ENCODE measurements at regions not wholly inside any gene's neighbourhood (a gene's known extent, or its start where the extent isn't known, plus 50 kb on each side); places are given as distances from the start of the nearest gene placed in this dataset.

DNA sequence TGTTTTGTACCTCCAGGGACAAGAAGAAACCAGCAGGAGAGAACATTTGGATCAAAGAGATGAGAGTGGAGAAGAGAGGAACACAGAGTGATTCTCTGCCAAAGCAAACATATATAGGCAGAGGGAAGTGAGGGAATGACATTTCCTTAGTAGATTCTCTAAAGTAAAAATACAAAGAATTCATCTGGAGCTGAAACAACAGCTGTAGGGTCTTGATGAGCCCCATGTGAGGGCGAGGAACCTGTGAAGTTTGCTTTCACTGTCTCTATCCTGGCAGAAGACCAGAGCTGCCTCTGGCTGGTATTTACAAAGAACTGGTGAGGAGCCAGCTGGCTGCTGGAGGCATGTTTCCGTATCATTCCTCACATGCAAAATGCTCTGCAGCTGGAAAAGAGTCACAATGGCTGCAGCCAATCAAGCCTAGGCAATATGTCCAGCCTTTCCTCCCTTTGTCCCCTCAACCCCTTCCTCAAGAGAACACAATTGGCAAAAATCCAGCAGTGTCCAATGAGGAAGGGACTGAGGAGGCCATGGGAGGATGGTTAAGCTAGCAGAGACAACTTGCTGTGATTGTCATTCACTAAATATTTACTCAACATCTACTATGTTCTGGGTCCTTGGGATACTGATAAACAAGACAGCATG is 122.5 kb downstream of the PHLDA1 start:
- DNase-seq, result peak in 10 of 51 donors; percentile 2 to 32 (median 10)

DNA sequence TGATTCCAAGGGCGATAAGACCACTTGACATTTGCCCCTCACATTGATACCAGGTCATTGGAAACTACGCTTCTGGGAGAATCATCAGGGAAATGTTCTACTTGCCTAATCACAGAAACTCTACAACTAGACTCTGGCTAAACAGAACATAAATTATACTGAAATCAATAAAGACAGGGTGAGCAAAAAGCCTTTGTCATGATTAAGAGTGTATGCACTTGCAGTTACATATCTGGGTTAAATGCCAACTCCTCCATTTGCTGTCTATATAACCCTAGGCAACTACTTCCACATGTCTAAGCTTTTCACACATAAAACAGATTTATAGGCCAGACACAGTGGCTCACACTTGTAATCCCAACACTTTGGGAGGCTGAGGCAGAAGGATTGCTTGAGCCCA is 125.7 kb downstream of the PHLDA1 start:
- DNase-seq, result no peak

DNA sequence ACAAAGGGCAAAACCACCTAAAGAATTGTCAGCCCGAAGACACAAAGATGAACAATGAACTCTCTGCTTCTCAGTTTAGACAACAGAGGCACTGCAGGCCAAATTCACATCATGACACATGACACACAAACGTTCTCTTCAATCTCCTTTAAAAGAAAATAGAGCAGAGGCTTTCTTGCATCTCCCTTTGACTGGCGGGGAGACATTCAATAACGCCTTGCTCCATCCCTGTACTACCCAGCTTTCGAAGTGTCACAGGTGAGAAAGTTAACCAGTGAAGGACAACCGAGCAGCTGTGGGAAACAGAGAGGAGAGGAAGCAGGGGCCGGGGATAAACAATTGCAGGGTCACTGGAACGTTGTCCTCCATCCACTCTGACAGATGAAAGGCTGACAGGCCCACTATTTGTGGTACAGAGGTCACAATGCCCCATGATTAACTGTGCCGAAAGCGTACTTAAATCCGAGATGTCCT is 130.8 kb downstream of the PHLDA1 start:
- no peak for DNase-seq

DNA sequence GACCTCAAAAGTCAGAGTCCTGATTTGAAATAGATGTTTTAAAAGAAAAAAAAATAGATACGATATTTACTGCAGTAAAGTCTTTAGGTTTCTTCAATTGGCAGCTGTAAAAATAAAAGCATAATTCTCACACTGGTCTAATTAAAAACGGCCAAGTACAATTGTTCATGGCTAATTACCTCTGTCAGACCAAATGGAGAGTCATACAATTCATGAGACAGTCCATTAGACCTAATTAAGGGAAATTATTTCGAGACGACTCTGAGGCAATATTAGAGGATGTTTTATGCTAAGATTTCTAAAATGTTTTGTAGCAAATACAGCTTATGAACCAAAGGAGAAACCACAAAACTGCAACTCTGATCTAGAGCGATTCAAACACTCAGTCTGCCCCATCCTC is 131.3 kb downstream of the PHLDA1 start:
- DNase-seq, result no peak

DNA sequence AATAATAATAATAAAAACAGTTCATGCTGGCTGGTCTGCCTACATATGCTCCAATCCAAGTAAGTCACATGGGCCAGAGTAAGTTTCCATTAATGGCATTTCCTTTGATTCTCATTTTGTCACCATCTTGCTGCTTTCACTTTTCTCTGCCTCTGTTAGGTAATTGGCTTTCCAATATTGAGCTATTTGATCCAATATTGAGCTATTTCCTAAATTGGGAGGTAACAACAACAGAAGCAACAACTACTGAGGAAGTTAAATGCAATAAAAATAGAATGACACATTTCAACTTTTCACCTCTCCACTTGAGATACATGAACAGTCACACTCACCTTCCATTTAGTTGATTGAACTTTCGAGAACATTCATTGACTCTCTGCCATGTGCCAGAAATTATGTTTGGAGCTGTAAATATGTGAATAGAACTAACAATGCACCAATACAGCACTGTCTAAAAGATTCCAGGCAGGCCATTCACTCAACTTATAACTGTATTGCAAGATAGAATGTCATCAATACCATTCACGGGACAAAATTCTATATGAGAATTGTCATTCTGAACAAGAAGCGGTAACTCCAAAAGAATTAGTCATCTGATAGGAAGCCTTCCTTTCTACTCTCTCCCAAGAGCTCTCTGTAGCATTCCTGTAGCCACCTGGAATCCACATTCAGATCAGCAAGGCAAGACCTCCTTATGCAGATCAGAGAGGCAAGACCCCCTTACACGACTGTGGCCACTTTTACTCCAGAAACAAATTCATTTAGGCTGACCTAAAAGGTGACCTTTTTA is 136.4 kb downstream of the PHLDA1 start:
- no peak for DNase-seq

DNA sequence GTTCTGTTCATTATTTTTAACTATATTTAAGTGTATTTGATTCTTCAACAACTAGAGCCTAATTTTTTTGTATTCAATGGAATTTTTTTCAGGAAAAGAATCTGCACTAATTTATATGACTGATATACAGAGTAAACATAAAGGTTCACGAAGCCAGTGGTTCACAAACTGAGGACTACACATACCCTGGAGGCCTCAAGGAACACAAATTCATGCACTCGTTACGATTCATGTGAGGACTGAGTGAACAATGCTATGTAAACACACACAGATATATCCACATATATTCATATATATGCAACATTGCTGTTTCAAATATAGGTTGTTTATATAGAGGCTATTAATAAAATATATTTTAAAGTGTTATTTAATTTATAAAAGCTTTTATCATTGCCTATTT is 137.8 kb downstream of the PHLDA1 start:
- no peak for DNase-seq

DNA sequence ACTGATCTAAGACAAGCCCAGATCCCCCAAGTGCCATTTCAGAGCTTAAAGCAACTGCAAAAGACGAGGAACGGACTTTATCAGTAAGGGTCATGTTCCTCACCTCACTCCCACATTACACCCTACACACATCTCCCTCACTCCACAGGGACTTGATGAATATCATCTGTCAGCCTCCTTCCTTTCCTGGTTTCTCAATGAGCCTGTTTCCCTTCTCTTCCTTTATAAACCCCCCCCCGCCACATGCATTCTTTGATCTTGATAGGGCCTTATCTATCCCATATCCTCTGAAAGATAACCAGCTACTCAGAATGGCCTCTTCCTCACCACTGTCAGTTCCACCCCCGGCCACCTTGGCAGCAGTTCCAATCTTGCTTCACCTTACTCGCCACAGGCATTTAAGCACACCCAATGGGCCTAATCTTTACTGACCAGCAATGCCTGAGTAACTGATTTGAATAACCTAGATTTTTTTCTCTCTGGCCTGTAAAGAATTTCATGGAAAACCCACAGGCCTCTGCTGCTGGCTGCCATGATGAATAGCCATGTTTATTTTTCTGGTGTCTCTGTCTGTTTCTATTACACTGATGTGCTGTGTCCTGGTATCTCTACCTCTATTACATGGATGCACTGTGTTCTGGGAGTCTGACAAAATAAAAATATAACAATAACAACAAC is 138.7 kb downstream of the PHLDA1 start:
- DNase-seq, result no peak

DNA sequence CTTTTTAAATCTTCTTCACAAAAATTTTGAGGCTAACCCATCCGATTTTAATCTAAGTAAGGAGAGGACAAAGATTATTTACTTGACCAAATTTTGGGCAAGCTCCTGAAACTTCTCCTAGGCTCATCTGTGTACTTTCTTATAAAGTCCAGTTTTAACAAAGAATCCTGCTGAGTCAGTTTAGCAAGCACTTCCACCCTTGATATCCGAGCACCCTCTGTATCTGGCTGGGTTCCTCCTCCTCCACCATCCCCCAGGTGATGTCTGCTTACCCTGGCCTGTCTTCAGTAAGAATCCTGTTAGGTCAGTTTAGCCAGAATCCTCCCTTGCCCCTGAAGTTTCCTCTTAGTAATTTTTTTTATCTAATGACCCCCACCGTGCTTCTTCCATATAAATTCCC is 140.5 kb downstream of the PHLDA1 start:
- DNase-seq, result no peak

DNA sequence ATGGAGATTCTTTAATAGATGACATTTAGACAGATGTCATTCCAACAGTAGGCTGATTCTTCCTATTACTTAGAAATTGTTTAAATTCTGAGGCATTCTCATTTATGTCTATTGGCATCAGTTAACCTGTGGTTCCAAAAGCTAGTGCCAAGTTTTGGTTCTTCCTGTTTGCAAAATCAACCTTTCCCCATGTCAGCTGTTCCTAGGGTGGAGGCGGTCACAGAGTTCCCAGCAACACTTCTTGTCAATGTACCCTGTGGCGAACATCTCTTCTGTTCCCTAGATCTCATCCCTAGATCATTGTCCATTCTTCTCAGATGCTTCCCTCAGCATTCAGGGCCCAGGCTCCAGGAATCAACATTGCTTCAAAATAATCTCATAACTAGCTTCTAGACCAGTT is 140.9 kb downstream of the PHLDA1 start:
- DNase-seq, result no peak

DNA sequence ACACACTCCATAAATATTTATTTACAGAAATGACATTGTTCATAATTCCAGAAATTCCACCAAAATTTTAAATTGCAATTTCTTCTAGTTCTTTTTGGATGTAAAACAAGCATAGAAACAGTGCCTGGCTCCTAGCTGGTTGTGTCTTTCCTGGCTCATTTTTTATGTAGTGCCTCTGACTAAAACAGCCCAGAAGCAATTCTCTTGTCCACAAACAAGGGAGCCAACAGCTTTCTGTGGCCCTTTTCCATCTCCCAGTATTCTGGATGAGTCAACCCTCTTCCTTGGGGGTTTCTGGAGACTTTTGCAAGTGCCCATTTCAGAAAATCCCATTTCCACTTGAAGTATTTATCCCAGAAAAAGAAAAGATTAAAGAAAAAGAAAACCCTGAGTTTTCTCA is 141.4 kb downstream of the PHLDA1 start:
- DNase-seq, result peak in 3 of 51 donors; percentile 7 to 56 (median 18)

DNA sequence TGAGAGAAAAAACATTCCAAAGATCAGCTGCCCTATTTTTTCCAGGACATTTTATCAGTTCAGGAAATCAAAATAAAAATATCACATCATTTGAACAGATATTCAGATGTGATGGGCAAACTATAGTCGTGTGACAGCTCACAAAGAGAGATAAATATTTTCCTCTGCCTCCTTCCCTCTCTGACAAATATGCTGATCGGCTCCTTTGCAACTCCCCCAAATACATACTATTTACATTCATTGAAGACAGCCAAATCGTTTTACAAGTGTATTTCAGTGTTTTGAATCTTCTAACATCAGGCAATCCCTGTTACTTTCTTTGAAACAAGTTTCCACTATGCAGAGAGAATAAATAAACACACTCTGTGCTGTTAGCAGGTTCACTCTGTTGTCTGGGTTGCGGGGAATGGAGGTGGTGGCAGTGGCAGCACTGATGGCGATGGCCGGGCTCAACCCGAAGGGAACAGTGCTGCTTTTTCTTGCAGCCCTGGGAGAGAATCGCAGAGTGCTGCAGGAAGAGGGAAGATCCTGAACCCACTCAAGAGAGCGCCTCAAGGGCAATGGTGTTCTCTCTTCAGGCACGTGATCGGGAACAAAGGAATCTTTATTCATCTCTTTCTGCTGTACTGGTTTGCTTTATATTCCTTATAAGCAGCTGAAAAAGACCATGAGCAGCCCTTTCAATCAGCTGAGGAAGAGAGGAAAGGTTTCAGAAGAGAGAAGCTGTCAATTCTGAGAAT is 142.5 kb downstream of the PHLDA1 start:
- DNase-seq, result peak in 38 of 51 donors; percentile 2 to 74 (median 30)

DNA sequence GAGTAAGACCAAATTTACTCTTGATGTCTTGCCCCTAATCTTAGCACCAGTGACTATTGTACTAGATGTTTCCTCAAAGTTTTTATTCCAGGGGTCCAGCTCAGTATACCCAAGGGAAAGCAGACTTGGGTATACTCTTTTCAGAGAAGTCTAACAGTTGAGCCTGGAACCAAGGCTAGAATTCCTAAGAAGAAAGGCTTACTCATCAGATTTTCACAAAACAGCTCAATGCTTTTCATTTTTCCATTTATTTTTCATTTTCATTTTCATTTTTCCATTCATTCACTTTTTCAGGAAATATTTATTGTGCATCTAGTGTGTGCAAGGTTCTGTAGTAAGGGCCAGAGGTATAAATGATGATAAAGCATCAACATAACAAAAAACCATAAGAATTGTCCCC is 143.2 kb downstream of the PHLDA1 start:
- DNase-seq, result no peak

DNA sequence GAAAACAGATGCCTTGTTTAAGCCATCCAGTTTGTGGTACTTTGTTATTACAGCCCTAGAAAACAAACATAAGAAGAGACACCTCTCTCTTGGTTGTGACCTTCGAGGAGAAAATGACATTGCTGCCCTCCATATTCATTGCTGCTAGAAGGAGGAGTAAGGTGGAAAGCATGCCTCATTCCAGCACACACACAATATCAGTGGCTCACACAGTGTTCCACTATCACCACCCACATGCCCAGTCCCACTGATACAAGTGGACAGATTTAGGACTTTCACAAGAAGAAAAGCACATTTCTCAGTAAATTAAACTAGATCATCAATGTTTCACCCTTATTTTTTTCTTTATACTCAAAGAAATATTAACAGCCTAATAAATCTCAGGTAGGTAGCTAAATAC is 143.6 kb downstream of the PHLDA1 start:
- DNase-seq, result no peak

DNA sequence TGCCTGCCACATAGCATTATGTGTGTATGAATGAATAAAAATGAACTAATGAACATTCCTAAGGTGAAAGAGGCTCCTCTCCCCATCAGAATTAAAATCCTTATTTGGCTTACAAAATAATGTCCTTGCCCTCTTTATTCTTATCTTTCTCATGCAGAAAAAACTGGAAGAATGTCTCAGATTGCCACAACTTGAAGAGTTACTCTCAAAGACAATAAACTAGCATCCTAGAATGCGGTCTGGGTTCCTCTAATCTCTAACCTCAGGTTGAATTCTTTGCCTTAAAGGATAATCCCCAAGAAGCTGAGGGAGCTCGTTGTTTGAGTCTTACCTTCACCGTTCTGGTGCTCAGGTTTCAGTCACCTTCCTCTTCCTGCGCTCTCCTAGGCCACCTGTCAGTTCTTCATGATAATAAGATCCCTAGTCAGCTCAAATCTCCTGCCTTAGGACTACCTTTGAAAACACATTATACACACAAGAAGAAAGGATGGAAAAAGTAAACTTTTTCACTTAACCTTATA is 147.1 kb downstream of the PHLDA1 start:
- DNase-seq, result no peak

DNA sequence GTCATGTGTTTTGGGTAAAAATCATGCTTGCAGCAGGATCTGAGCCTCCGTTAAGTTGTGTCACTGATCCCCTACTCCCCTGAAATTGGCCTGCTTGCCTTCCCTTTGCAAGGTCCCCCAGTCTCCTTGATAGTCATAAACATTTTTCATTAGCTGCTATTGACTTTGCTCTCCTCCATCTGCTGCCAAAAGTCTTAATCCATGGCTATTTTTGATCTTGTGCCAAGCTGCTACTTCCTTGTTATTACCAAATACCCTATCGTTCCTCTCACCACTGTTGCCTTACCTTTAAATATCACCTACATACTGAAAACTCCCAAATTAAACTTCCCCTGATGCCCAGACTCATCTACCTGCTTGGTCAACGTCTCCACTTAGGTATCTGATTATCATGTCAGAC is 148.3 kb downstream of the PHLDA1 start:
- no peak for DNase-seq

DNA sequence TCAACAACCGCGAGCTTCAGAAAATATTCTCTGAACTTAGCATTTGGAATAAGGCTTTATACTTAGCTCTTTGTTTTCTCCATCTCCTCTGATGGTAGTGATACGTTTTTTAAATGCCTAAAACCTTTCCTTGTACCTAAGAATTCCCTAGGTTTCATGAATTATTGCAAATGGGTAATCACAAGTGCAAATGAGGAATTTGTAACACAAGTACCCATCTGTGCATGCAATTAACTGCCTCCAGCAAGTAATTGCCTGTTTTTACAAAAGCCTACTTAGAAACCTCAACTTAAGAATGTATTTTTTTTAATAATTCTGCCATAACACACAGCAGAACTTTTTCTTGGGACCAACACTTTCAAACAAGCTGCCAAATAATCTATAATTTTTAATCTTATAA is 149.2 kb downstream of the PHLDA1 start:
- DNase-seq, result no peak

DNA sequence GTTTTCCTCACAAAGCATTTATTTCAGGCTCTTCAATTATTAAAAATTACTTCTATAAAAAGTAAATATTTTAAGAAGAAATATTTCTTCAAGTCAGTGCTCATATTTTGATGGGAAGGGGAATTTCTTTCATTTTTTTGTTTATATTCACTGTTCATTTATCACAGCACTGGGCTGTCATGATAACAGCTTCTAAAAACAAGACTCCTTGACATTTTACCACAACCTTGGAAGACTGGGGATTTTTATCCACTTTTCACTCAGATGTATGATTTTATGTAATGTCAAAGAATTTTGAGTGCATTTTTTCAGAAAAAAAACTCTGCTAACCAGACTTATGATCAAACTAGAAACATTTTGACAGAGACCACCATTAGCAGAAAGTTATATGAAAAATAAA is 149.7 kb downstream of the PHLDA1 start:
- DNase-seq, result no peak

DNA sequence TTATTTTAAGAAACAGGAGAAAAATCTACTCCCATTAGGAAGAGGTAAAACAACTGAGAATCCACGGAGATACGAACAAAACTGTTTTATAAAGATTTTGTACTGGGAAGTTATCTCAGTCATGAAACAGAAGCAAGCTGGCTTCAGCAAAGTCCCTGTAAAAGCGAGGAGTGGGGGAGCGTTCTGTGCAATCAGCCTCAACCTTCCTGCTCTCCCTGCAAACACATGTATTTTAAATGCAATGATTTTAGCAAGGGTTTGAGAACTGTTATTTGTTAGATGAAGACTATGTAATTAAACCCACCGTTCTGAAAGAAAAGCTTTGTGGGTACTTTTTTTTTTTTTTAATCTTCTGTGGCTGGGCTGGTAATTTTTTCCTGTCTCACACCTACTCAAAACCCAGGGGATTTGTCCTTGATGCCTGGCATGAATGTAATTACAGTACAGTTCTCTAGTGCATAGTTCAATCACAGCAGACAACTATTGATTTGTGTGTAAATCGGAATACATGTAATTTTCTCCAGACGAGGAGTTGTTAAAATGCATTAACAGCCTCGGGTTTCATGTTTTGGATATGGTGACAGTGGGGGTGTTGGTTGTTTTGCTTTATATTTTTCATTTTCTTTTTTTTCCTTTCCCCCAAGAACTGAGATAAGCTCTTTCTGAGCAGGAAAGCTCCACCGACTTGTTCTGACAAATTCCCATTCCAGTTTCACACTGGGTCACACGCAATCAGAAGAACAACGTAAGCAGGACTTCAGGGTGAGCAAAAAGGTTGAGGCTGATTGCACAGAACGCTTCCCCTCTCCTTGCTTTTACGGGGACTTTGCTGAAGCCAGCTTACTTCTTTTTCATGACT is 153.6 kb downstream of the PHLDA1 start:
- DNase-seq, result peak in 1 of 51 donors; percentile 55

DNA sequence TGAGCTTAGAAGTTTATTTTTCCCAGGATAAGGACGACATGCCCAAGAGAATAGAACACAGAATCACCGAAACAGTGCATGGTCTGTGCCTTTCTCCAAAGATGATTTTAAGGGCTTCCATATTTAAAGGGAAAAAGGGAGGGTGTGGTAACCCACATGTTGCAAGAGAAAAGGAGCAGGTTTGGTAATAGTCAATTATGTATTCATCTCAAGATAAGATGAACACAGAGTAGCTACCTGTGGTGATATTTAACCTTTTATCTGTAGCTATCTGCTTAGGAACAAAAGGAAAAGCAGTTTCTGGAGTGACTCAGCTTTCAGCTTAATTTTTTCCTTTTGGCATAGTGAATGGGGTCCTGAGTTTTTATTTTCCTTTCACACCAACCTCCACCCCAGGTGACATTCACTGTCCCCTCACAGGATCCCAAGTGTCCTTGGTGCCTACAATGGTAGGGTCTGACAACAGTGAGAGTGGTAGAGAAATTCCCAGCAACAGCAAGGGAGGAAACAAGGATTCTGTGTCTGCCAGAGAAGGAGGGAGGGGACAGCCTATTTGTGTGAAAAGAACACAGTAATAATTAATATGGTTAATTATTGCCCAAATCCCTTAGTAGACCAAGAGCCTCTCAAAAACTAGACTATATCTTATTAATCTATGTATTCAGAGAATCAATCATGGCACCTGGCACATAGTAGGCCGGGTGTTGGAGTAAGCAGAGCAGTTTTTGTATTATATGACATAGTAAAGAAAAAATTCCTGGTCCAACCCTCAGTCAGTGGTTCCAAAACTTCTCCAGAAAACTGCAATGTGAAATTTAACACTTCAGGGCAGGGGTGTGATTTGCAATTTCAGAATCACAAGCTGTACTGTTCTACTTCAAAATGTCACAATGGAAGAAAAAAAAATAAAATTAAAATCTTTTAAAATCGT is 154.5 kb downstream of the PHLDA1 start:
- DNase-seq, result no peak

All from hypothalamus (tissue), 51 donors.